ENCODE measurements at regions not wholly inside any gene's neighbourhood (a gene's known extent, or its start where the extent isn't known, plus 50 kb on each side); places are given as distances from the start of the nearest gene placed in this dataset.
"Not testable (repeated sequence)": the region's sequence is repeated elsewhere in the genome, so short reads cannot be mapped to it uniquely, and the experiment has no call there.

DNA sequence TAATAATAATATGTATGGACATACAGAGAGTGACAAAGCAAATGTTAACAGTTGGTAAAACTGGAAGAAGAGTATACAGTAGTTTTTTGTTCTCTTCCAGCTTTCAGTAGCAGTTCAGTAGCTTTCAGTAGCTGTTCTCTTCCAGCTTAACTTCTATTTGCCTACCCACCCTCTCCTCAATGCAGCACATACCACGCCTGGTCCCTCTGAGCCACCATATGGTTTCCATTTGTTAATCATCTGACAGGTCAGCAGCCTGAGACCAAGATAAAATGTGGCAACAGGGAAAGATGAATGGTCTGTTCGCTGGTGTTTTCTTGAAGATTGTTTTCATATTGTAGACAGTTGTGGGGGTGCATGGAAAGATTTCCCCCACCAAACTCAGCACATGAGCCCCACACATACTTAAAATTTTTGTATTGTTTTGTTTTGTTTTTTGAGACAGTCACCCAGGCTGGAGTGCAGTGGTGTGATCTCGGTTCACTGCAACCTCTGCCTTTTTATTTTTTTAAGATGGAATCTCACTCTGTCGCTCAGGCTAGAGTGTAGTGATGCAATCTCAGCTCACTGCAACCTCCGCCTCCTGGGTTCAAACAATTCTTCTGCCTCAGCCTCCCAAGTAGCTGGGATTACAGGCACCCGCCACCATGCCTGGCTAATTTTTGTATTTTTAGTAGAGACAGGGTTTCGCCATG lies 56.8 kb downstream of the ATP6V0E2 start:
- H3K9me3 ChIP-seq (ENCODE audit: low read length); H3K4me2 ChIP-seq (ENCODE audit: low read length); H3K9me2 ChIP-seq (replicated peaks; ENCODE audit: low read length); H3F3A ChIP-seq (ENCODE audit: low read length, unreplicated experiment); H3K9ac ChIP-seq (ENCODE audit: low read length); POLR2A ChIA-PET (ENCODE audit: unreplicated experiment); H4K20me1 ChIP-seq (ENCODE audit: low read length); CTCF ChIA-PET; H2AFZ ChIP-seq (ENCODE audit: low read length); H3K36me3 ChIP-seq (ENCODE audit: low read depth, low read length); BruUV-seq (replicated peaks); ATAC-seq; H3K4me3 ChIP-seq (ENCODE audit: low read length); H3K79me2 ChIP-seq (ENCODE audit: low read length); DNase-seq; H3K27ac ChIP-seq (ENCODE audit: low read length); intact Hi-C loops (cut with micrococcal nuclease); H3K4me1 ChIP-seq (ENCODE audit: insufficient read depth, low read length); H3K27me3 ChIP-seq (ENCODE audit: low read length): not testable (repeated sequence)

DNA sequence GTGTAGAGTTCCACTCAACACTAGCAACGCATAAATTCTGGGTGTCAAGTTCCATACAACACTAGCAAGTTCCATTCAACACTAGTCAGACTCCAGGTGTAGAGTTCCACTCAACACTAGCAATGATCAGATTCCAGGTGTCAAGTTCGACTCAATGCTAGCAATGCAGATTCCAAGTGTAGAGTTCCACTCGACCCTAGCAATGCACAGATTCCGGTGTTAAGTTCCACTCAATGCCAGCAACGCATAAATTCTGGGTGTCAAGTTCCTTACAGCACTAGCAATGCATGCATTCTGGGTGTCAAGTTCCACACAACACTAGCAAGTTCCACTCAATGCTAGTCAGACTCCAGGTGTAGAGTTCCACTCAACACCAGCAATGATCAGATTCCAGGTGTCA lies 60.0 kb downstream of the ATP6V0E2 start:
- H2AFZ ChIP-seq (ENCODE audit: low read length); H3K4me2 ChIP-seq (ENCODE audit: low read length); H3K36me3 ChIP-seq (ENCODE audit: low read depth, low read length); CTCF ChIA-PET; H3K27ac ChIP-seq (ENCODE audit: low read length); H4K20me1 ChIP-seq (ENCODE audit: low read length); BruUV-seq (replicated peaks); DNase-seq; H3K9ac ChIP-seq (ENCODE audit: low read length); POLR2A ChIA-PET (ENCODE audit: unreplicated experiment); H3K9me3 ChIP-seq (ENCODE audit: low read length); intact Hi-C loops (cut with micrococcal nuclease); H3K4me3 ChIP-seq (ENCODE audit: low read length); H3K79me2 ChIP-seq (ENCODE audit: low read length); H3K4me1 ChIP-seq (ENCODE audit: insufficient read depth, low read length); ATAC-seq; H3F3A ChIP-seq (ENCODE audit: low read length, unreplicated experiment); H3K9me2 ChIP-seq (replicated peaks; ENCODE audit: low read length): not testable (repeated sequence)
- peaks cover 12% of the 10 kb centered on the region for H3K27me3 ChIP-seq (ENCODE audit: low read length)

DNA sequence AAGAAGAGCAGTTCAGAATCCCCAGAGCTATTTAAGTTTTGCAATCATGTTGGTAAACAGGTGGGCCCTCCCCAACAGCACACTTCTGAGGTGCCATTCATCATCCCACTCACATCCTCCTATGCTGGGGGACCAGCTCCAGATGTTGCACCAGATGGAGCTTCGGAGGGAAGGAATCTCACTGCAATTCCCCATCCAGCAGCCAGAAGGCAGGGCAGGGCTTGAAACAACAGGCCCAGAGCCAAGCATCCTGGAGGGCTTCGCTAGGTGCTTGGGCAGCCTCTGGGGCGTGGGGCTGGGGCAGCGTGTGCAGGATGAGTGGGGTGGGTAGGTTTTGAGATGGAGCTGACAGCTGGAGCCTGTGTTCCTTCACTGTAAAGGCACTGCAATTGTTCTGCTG lies 73.6 kb downstream of the ATP6V0E2 start:
- ATAC-seq; POLR2A ChIA-PET (ENCODE audit: unreplicated experiment); BruUV-seq (replicated peaks); H3K9ac ChIP-seq (ENCODE audit: low read length); CTCF ChIA-PET; H2AFZ ChIP-seq (ENCODE audit: low read length); H3K9me2 ChIP-seq (replicated peaks; ENCODE audit: low read length); intact Hi-C loops (cut with micrococcal nuclease); H3K79me2 ChIP-seq (ENCODE audit: low read length); H3K4me3 ChIP-seq (ENCODE audit: low read length); H3K9me3 ChIP-seq (ENCODE audit: low read length); DNase-seq; H3K27ac ChIP-seq (ENCODE audit: low read length); H3K4me1 ChIP-seq (ENCODE audit: insufficient read depth, low read length); H4K20me1 ChIP-seq (ENCODE audit: low read length); H3K4me2 ChIP-seq (ENCODE audit: low read length); H3F3A ChIP-seq (ENCODE audit: low read length, unreplicated experiment); H3K36me3 ChIP-seq (ENCODE audit: low read depth, low read length): not testable (repeated sequence)
- H3K27me3 ChIP-seq (ENCODE audit: low read length), result peaks cover 14% of the 10 kb centered on the region

DNA sequence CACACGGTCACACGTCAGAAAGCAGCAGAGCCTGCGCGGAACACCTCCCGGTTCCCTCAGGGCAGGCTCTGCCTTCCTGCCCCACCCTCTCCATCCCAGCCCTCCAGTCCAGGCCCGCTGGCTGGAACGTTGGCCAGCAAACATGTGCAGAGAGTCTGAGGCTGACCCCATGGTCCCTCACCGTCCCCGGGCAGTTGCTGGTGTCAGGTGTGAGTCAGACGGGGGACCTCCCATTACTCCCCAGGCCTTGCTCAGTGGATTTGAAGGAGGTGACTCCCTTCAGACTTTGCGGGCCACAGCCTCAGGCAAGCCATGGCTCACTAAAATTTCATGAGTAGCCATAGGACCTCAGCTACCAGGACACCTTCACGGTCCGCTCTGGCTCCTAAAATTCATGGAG lies 74.7 kb downstream of the ATP6V0E2 start:
- intact Hi-C loops (cut with micrococcal nuclease); H3K79me2 ChIP-seq (ENCODE audit: low read length); CTCF ChIA-PET: not testable (repeated sequence)

DNA sequence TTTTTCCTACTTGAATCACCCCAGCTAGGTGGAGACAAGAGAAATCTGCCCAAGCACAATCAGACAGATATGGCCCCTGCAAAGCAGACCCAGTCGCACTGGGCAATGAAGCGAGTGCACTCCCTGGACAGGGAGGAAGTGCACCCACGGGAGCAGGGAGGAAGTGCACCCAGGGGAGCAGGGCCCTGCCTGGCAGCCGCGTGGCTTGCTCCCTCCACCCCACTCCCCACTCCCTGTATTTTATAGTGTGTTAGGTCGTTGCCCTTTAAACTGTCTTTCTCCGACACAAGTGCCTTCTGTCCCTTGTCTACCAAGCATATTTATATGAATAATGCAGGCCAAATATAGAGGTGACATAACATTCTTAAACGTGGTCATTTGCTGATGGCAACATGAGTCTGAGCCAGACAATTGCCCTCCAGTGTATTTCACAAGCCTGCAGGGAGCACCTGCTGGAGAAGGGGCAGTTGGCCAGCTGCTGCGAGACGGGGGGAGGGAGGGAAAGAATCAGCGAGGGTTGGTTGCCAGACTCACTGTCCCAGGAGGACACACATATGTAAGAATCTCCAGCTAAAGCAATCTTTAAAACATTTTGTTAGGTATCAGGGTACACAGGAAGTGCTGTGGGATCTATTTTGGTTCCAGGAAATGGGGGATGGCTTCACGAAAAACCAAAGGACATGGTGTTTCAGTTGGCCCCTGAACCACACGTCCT lies 76.3 kb downstream of the ATP6V0E2 start:
- H3K27ac ChIP-seq (ENCODE audit: low read length); H2AFZ ChIP-seq (ENCODE audit: low read length); POLR2A ChIA-PET (ENCODE audit: unreplicated experiment); intact Hi-C loops (cut with micrococcal nuclease); H3K4me2 ChIP-seq (ENCODE audit: low read length); DNase-seq; H3K4me3 ChIP-seq (ENCODE audit: low read length); BruUV-seq (replicated peaks); H3K79me2 ChIP-seq (ENCODE audit: low read length); H3F3A ChIP-seq (ENCODE audit: low read length, unreplicated experiment); CTCF ChIA-PET; H3K9me2 ChIP-seq (replicated peaks; ENCODE audit: low read length); H3K9ac ChIP-seq (ENCODE audit: low read length); H3K36me3 ChIP-seq (ENCODE audit: low read depth, low read length); H3K4me1 ChIP-seq (ENCODE audit: insufficient read depth, low read length); ATAC-seq; H4K20me1 ChIP-seq (ENCODE audit: low read length); H3K9me3 ChIP-seq (ENCODE audit: low read length): not testable (repeated sequence)
- peaks cover 13% of the 10 kb centered on the region for H3K27me3 ChIP-seq (ENCODE audit: low read length)

More for the DNA sequence above, 74.7 kb downstream of the ATP6V0E2 start:
- H3K4me3 ChIP-seq (ENCODE audit: low read length); H3K9me3 ChIP-seq (ENCODE audit: low read length); ATAC-seq; H3K4me2 ChIP-seq (ENCODE audit: low read length); H3K9me2 ChIP-seq (replicated peaks; ENCODE audit: low read length); H3K27ac ChIP-seq (ENCODE audit: low read length); POLR2A ChIA-PET (ENCODE audit: unreplicated experiment); DNase-seq; H3K9ac ChIP-seq (ENCODE audit: low read length); H3K4me1 ChIP-seq (ENCODE audit: insufficient read depth, low read length); H2AFZ ChIP-seq (ENCODE audit: low read length); H4K20me1 ChIP-seq (ENCODE audit: low read length); BruUV-seq (replicated peaks); H3F3A ChIP-seq (ENCODE audit: low read length, unreplicated experiment); H3K36me3 ChIP-seq (ENCODE audit: low read depth, low read length): not testable (repeated sequence)
- H3K27me3 ChIP-seq (ENCODE audit: low read length), result peaks cover 14% of the 10 kb centered on the region

DNA sequence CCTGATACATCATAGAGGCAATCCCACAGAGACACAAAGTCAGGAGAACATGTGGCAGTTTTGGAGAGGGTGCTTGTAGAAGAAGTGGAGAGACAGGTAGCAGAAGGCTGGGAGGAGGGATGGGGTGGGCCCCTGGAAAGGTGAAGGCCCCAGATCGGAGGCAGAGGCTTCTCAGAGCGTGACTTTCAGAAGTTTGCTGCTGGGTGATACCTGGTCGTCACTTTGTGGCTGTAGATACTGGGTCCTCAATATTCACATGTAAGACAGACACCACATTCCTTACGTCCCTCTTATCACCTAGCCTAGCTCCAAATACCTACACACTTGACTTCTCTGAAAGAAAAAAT lies 76.8 kb downstream of the ATP6V0E2 start:
- H3K27me3 ChIP-seq (ENCODE audit: low read length); CTCF ChIA-PET; BruUV-seq (replicated peaks); POLR2A ChIA-PET (ENCODE audit: unreplicated experiment); H3F3A ChIP-seq (ENCODE audit: low read length, unreplicated experiment); H3K9me3 ChIP-seq (ENCODE audit: low read length); H3K4me1 ChIP-seq (ENCODE audit: insufficient read depth, low read length); H3K9ac ChIP-seq (ENCODE audit: low read length); H2AFZ ChIP-seq (ENCODE audit: low read length); H3K27ac ChIP-seq (ENCODE audit: low read length); H3K4me3 ChIP-seq (ENCODE audit: low read length); H4K20me1 ChIP-seq (ENCODE audit: low read length); H3K36me3 ChIP-seq (ENCODE audit: low read depth, low read length); DNase-seq; ATAC-seq; intact Hi-C loops (cut with micrococcal nuclease); H3K79me2 ChIP-seq (ENCODE audit: low read length); H3K9me2 ChIP-seq (replicated peaks; ENCODE audit: low read length); H3K4me2 ChIP-seq (ENCODE audit: low read length): not testable (repeated sequence)

DNA sequence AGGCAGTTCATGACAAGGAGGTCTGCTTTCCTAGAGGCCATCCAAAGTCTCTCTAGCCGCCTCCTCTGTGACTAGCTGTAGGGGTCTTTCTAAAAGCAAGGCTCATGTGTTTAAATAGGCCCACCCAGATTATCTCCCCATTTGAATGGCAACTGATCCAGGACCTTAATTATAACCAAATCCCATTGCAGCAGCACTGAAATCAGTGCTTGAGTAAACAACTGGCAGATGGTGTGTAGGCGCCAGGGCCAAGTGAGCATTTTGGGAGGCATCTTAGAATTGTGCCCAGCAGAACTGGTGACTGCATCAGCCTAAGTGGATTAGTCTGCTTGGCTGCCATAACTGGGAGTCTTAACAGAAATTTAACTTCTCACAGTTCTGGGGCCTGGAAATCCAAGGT lies 77.8 kb downstream of the ATP6V0E2 start:
- H3K9me2 ChIP-seq (replicated peaks; ENCODE audit: low read length); H3K4me1 ChIP-seq (ENCODE audit: insufficient read depth, low read length); H3K4me3 ChIP-seq (ENCODE audit: low read length); H3K79me2 ChIP-seq (ENCODE audit: low read length); H3K36me3 ChIP-seq (ENCODE audit: low read depth, low read length); H3K4me2 ChIP-seq (ENCODE audit: low read length); H2AFZ ChIP-seq (ENCODE audit: low read length); BruUV-seq (replicated peaks); H3K9me3 ChIP-seq (ENCODE audit: low read length); H3F3A ChIP-seq (ENCODE audit: low read length, unreplicated experiment); POLR2A ChIA-PET (ENCODE audit: unreplicated experiment); DNase-seq; H3K9ac ChIP-seq (ENCODE audit: low read length); ATAC-seq; H4K20me1 ChIP-seq (ENCODE audit: low read length); intact Hi-C loops (cut with micrococcal nuclease); H3K27ac ChIP-seq (ENCODE audit: low read length); CTCF ChIA-PET; H3K27me3 ChIP-seq (ENCODE audit: low read length): not testable (repeated sequence)

Data from PC-3 (cell line).